OCI-LY1 (cell line): ENCODE measurements at regions not wholly inside any gene's neighbourhood (a gene's known extent, or its start where the extent isn't known, plus 50 kb on each side); places are given as distances from the start of the nearest gene placed in this dataset.

Experiments used
- H2AFZ ChIP-seq: fragments of 200-600 bp; sonication (generic), shearing (Covaris generic); 2 replicates; pipeline ENCODE4 v1.6.0; 2014; ENCODE audit warnings: antibody characterized with exemption, mild to moderate bottlenecking, low read length
- H3F3A ChIP-seq: fragments of 200-600 bp; sonication (generic), shearing (Covaris generic); 2 replicates; pipeline ENCODE4 v1.6.0; 2014; ENCODE audit warnings: mild to moderate bottlenecking, antibody characterized with exemption, low read length, moderate library complexity; ENCODE audit not compliant: insufficient read depth
- H3K27ac ChIP-seq: fragments of 200-600 bp; sonication (generic); 2 replicates; pipeline ENCODE4 v1.5.1; 2014; ENCODE audit warnings: low read length, mixed run types, mild to moderate bottlenecking, low read depth; ENCODE audit not compliant: poor library complexity, severe bottlenecking
- H3K27me3 ChIP-seq: fragments of 200-600 bp; sonication (generic); 2 replicates; pipeline ENCODE4 v1.6.0; 2014; ENCODE audit warnings: antibody characterized with exemption, mild to moderate bottlenecking, low read length, moderate library complexity; ENCODE audit not compliant: insufficient read depth
- H3K36me3 ChIP-seq: fragments of 200-600 bp; sonication (generic); 2 replicates; pipeline ENCODE4 v1.6.1; 2014; ENCODE audit warnings: mild to moderate bottlenecking, antibody characterized with exemption, low read length, moderate library complexity, mixed read lengths; ENCODE audit not compliant: insufficient read depth
- H3K4me1 ChIP-seq: fragments of 200-600 bp; sonication (generic); 2 replicates; pipeline ENCODE4 v1.5.1; 2014; ENCODE audit warnings: mild to moderate bottlenecking, low read length, moderate library complexity; ENCODE audit not compliant: insufficient read depth, severe bottlenecking
- H3K4me2 ChIP-seq: fragments of 200-600 bp; sonication (generic), shearing (Covaris generic); 2 replicates; pipeline ENCODE4 v1.6.1; 2014; ENCODE audit warnings: low read length
- H3K4me3 ChIP-seq: fragments of 200-600 bp; sonication (generic); 2 replicates; pipeline ENCODE4 v1.5.1; 2014; ENCODE audit warnings: low read length, low read depth, mild to moderate bottlenecking, mixed read lengths; ENCODE audit not compliant: poor library complexity, severe bottlenecking
- H3K79me2 ChIP-seq: fragments of 200-600 bp; shearing (Covaris generic); 2 replicates; pipeline ENCODE4 v1.6.1; 2016; ENCODE audit warnings: mixed run types, low read length, mixed read lengths; ENCODE audit not compliant: insufficient read depth
- H3K9ac ChIP-seq: fragments of 200-600 bp; sonication (generic), shearing (Covaris generic); 2 replicates; pipeline ENCODE4 v1.6.1; 2014; ENCODE audit warnings: mild to moderate bottlenecking, low read length, mixed read lengths
- H3K9me2 ChIP-seq: fragments of 200-600 bp; sonication (generic), shearing (Covaris generic); 2 replicates; pipeline ENCODE4 v1.6.1; 2014; ENCODE audit warnings: low read depth, mild to moderate bottlenecking, low read length, mixed read lengths
- H3K9me3 ChIP-seq: fragments of 200-600 bp; shearing (Covaris generic); 2 replicates; pipeline ENCODE4 v1.6.1; 2014; ENCODE audit warnings: low read length, mixed read lengths
- H4K20me1 ChIP-seq: fragments of 200-600 bp; sonication (generic), shearing (Covaris generic); 2 replicates; pipeline ENCODE4 v1.6.0; 2016; ENCODE audit warnings: mild to moderate bottlenecking, low read length; ENCODE audit not compliant: insufficient read depth
- EZH2 ChIP-seq: fragments of 200-600 bp; sonication (generic), shearing (Covaris generic); IDR thresholded peaks from 2 replicates; pipeline ENCODE4 v1.8.0; 2017; ENCODE audit warnings: borderline replicate concordance, mixed run types, mild to moderate bottlenecking, antibody characterized with exemption, low read length, moderate library complexity, mixed read lengths
- TF ChIP-seq, protein P1 (sequence below): fragments of 200-600 bp; sonication (generic), shearing (Covaris generic); IDR thresholded peaks from 2 replicates; pipeline ENCODE4 v1.5.1; 2017; ENCODE audit warnings: mild to moderate bottlenecking, antibody characterized with exemption, low read length, moderate library complexity, mixed read lengths

- Histone ChIP-seq H3K4me2 (no peak overlapping the region), H3K9ac (no peak overlapping the region)
Measured at GRCh38 chr1:98323906-98324358, 337.6 kb upstream of the SNX7 start.

GRCh38 chr1:98323388-98323787, 338.1 kb upstream of the SNX7 start:
- Histone ChIP-seq H3K4me1 (no peaks in the 10 kb centered on the region), H3K4me2 (no peak overlapping the region), H2AFZ (no peak overlapping the region), H3K9ac (no peak overlapping the region), H3K27ac (no peak overlapping the region), H3F3A (no peaks in the 10 kb centered on the region), H3K27me3 (no peaks in the 10 kb centered on the region), H3K9me3 (no peaks in the 10 kb centered on the region), H3K4me3 (no peak overlapping the region), H4K20me1 (no peaks in the 10 kb centered on the region), H3K9me2 (no peaks in the 10 kb centered on the region), H3K79me2 (no peaks in the 10 kb centered on the region), H3K36me3 (no peaks in the 10 kb centered on the region)
- TF ChIP-seq, protein P1, sequence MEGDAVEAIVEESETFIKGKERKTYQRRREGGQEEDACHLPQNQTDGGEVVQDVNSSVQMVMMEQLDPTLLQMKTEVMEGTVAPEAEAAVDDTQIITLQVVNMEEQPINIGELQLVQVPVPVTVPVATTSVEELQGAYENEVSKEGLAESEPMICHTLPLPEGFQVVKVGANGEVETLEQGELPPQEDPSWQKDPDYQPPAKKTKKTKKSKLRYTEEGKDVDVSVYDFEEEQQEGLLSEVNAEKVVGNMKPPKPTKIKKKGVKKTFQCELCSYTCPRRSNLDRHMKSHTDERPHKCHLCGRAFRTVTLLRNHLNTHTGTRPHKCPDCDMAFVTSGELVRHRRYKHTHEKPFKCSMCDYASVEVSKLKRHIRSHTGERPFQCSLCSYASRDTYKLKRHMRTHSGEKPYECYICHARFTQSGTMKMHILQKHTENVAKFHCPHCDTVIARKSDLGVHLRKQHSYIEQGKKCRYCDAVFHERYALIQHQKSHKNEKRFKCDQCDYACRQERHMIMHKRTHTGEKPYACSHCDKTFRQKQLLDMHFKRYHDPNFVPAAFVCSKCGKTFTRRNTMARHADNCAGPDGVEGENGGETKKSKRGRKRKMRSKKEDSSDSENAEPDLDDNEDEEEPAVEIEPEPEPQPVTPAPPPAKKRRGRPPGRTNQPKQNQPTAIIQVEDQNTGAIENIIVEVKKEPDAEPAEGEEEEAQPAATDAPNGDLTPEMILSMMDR, result no peak
- TF ChIP-seq EZH2, result no peak

More at GRCh38 chr1:98323906-98324358, 337.6 kb upstream of the SNX7 start:
- Histone ChIP-seq H3F3A (no peaks in the 10 kb centered on the region), H3K27ac (no peak overlapping the region), H3K4me1 (no peaks in the 10 kb centered on the region), H3K79me2 (no peaks in the 10 kb centered on the region), H3K9me2 (no peaks in the 10 kb centered on the region), H3K4me3 (no peak overlapping the region), H4K20me1 (no peaks in the 10 kb centered on the region), H3K36me3 (no peaks in the 10 kb centered on the region), H3K27me3 (no peaks in the 10 kb centered on the region), H3K9me3 (no peaks in the 10 kb centered on the region), H2AFZ (no peak overlapping the region)
- TF ChIP-seq, protein P1, result no peak
- no peak for TF ChIP-seq EZH2

DNA sequence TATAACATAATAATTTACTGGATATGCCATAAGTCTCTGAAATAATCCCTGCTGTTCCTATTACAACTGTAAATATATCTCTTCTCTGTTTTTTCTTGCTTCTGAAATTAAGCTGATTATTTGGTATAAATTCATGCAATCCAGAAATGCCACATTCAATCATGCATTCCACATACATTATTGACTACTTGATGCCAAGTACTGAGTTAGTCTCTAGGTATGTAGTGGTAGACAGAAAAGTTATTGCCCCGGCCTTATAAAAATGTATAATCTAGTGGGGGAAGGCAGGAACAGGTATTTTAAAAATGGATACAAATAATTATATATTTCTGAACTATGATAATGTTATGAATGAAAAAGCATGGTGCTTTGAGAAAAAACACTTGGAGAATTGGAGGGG, 338.6 kb upstream of the SNX7 start:
- Histone ChIP-seq H3K79me2 (no peaks in the 10 kb centered on the region), H3F3A (no peaks in the 10 kb centered on the region), H3K27ac (no peak overlapping the region), H3K36me3 (no peaks in the 10 kb centered on the region), H3K4me3 (no peak overlapping the region), H3K4me2 (no peak overlapping the region), H2AFZ (no peak overlapping the region), H3K4me1 (no peaks in the 10 kb centered on the region), H3K9ac (no peak overlapping the region), H3K9me2 (no peaks in the 10 kb centered on the region), H4K20me1 (no peaks in the 10 kb centered on the region), H3K27me3 (no peaks in the 10 kb centered on the region), H3K9me3 (no peaks in the 10 kb centered on the region)
- no peak for TF ChIP-seq EZH2
- TF ChIP-seq, protein P1, result no peak
